Keratinocyte (primary cell): ENCODE measurements at regions not wholly inside any gene's neighbourhood (a gene's known extent, or its start where the extent isn't known, plus 50 kb on each side); places are given as distances from the start of the nearest gene placed in this dataset.

ENCODE experiments used
- DNase-seq: peaks from one replicate; pipeline ENCODE4 v3.0.0-alpha.2; 2011; ENCODE audit warnings: low read depth, missing footprints, low spot score
- FAIRE-seq: peaks from 2 replicates; lab custom pipeline; 2011; peaks lifted over from hg19 to GRCh38; lab: Jason Lieb, UNC
- H2AFZ ChIP-seq: 2 replicates; pipeline ENCODE4 v1.6.0; 2012; ENCODE audit warnings: low read length, control low read depth, inconsistent platforms; ENCODE audit not compliant: control insufficient read depth
- H3K27ac ChIP-seq: 2 replicates; pipeline ENCODE4 v1.5.1; 2011; ENCODE audit warnings: low read length; ENCODE audit not compliant: control insufficient read depth, insufficient read depth
- H3K27me3 ChIP-seq: 3 replicates; pipeline ENCODE4 v1.6.0; 2011; ENCODE audit warnings: low read length; ENCODE audit not compliant: control insufficient read depth, insufficient read depth; ENCODE audit errors: extremely low read depth
- H3K36me3 ChIP-seq, 2 experiments: 2 replicates in 1 of 2; 3 replicates in 1 of 2; pipeline ENCODE4 v1.5.1; 2011; ENCODE audit warnings: low read length in 2 of 2, mild to moderate bottlenecking in 1 of 2; ENCODE audit not compliant: control insufficient read depth in 2 of 2, insufficient read depth in 2 of 2; ENCODE audit errors: extremely low read depth in 1 of 2
- H3K4me1 ChIP-seq: 3 replicates; pipeline ENCODE4 v1.5.1; 2011; ENCODE audit warnings: low read length; ENCODE audit not compliant: control insufficient read depth, insufficient read depth; ENCODE audit errors: extremely low read depth
- H3K4me2 ChIP-seq: 3 replicates; pipeline ENCODE4 v1.6.0; 2011; ENCODE audit warnings: low read depth, low read length; ENCODE audit not compliant: control insufficient read depth, insufficient read depth; ENCODE audit errors: extremely low read depth
- H3K4me3 ChIP-seq, 3 experiments: fragments of 200-600 bp in 1 of 3; sonication (generic) in 1 of 3; 2 replicates in 2 of 3; 3 replicates in 1 of 3; pipeline ENCODE4 v1.5.1; 2011 to 2016; ENCODE audit warnings: low read length in 3 of 3, mild to moderate bottlenecking in 3 of 3, control low read depth in 2 of 3, inconsistent platforms in 1 of 3, low read depth in 1 of 3, mixed read lengths in 1 of 3, mixed run types in 1 of 3, moderate library complexity in 1 of 3; ENCODE audit not compliant: control insufficient read depth in 2 of 3, insufficient read depth in 2 of 3; ENCODE audit errors: extremely low read depth in 1 of 3
- H3K79me2 ChIP-seq: 2 replicates; pipeline ENCODE4 v1.6.0; 2012; ENCODE audit warnings: low read length; ENCODE audit not compliant: control insufficient read depth, insufficient read depth
- H3K9ac ChIP-seq: 3 replicates; pipeline ENCODE4 v1.6.0; 2011; ENCODE audit warnings: low read length; ENCODE audit not compliant: control insufficient read depth, insufficient read depth; ENCODE audit errors: extremely low read depth
- H3K9me1 ChIP-seq: 3 replicates; pipeline ENCODE4 v1.6.0; 2011; ENCODE audit warnings: low read length; ENCODE audit not compliant: control insufficient read depth, insufficient read depth; ENCODE audit errors: extremely low read depth
- H3K9me3 ChIP-seq: 2 replicates; pipeline ENCODE4 v1.5.1; 2012; ENCODE audit warnings: low read depth, low read length; ENCODE audit not compliant: control insufficient read depth
- H4K20me1 ChIP-seq: 3 replicates; pipeline ENCODE4 v1.6.0; 2011; ENCODE audit warnings: low read length; ENCODE audit not compliant: control insufficient read depth, insufficient read depth; ENCODE audit errors: extremely low read depth
- CTCF ChIP-seq, 3 experiments: IDR thresholded peaks in 1 of 3; conservative IDR thresholded peaks in 1 of 3; optimal IDR thresholded peaks in 1 of 3; 2 replicates in 2 of 3; 3 replicates in 1 of 3; pipeline versions ENCODE3 to v1.5.1; 2011; ENCODE audit warnings: low read length in 3 of 3, mild to moderate bottlenecking in 3 of 3, moderate library complexity in 2 of 3, control low read depth in 1 of 3, inconsistent platforms in 1 of 3; ENCODE audit not compliant: insufficient read depth in 2 of 3; ENCODE audit errors: extremely low read depth in 1 of 3
- EZH2 ChIP-seq: IDR thresholded peaks from one replicate; pipeline ENCODE4 v1.6.1; 2012; ENCODE audit warnings: inconsistent platforms, mild to moderate bottlenecking, low read length, moderate library complexity
- dilution Hi-C: fragments of 300-500 bp; cut with MboI; formaldehyde crosslinking; loops from one replicate; pipeline ENCODE4 v1.7.0; 2020; ENCODE audit warnings: low sequenced_read_pairs; ENCODE audit not compliant: extremely low pct_ligation_motif_present

- H3K27ac ChIP-seq = no peak overlapping the region
- no peaks in the 10 kb centered on the region for H4K20me1 ChIP-seq
- H3K4me1 ChIP-seq = no peaks in the 10 kb centered on the region
- TF ChIP-seq CTCF (optimal IDR thresholded peaks at IDR 0.05 in 1 of 3, IDR thresholded peaks at IDR 0.05 in 1 of 3, conservative IDR thresholded peaks at IDR 0.05 in 1 of 3; ENCODE audit: extremely low read depth in 1 of 3, insufficient read depth in 2 of 3, low read length in 3 of 3) (no peak), EZH2 (no peak)
- H3K9ac ChIP-seq = no peak overlapping the region
- no peak overlapping the region for H3K4me3 ChIP-seq
- no peaks in the 10 kb centered on the region for H3K27me3 ChIP-seq
- H3K9me3 ChIP-seq = no peaks in the 10 kb centered on the region
- H3K79me2 ChIP-seq = no peaks in the 10 kb centered on the region
- H3K4me2 ChIP-seq = no peak overlapping the region
- DNase-seq = no peak
- dilution Hi-C loops = no loop called here
- H3K36me3 ChIP-seq = no peaks in the 10 kb centered on the region
- no peak for FAIRE-seq
- no peaks in the 10 kb centered on the region for H3K9me1 ChIP-seq
- no peak overlapping the region for H2AFZ ChIP-seq
Observed at GRCh38 chr13:65595916-65596315, 1634.2 kb downstream of the PCDH9 start.

GRCh38 chr13:65594298-65594781, 1635.8 kb downstream of the PCDH9 start:
- TF ChIP-seq EZH2 (no peak), CTCF (optimal IDR thresholded peaks at IDR 0.05 in 1 of 3, IDR thresholded peaks at IDR 0.05 in 1 of 3, conservative IDR thresholded peaks at IDR 0.05 in 1 of 3; ENCODE audit: extremely low read depth in 1 of 3, insufficient read depth in 2 of 3, low read length in 3 of 3) (no peak)
- Histone ChIP-seq H3K4me1 (no peaks in the 10 kb centered on the region), H2AFZ (no peak overlapping the region), H3K27me3 (no peaks in the 10 kb centered on the region), H3K79me2 (no peaks in the 10 kb centered on the region), H3K27ac (no peak overlapping the region), H4K20me1 (no peaks in the 10 kb centered on the region), H3K9me3 (no peaks in the 10 kb centered on the region), H3K4me2 (no peak overlapping the region), H3K9me1 (no peaks in the 10 kb centered on the region), H3K4me3 (no peak overlapping the region), H3K36me3 (no peaks in the 10 kb centered on the region), H3K9ac (no peak overlapping the region)
- no peak for FAIRE-seq
- DNase-seq = no peak
- dilution Hi-C loops = no loop called here
